GM12865 (cell line): ENCODE measurements at regions not wholly inside any gene's neighbourhood (a gene's known extent, or its start where the extent isn't known, plus 50 kb on each side); places are given as distances from the start of the nearest gene placed in this dataset.

Experiments
- DNase-seq: peaks from one replicate; pipeline ENCODE4 v3.0.0; 2010; ENCODE audit warnings: low read depth
- H3K4me3 ChIP-seq: 2 replicates; pipeline ENCODE4 v1.5.1; 2011; ENCODE audit warnings: mild to moderate bottlenecking, low read depth, low read length, control low read depth
- CTCF ChIP-seq: IDR thresholded peaks from 2 replicates; pipeline ENCODE4 v1.5.1; 2011; ENCODE audit warnings: low read length, control low read depth, low read depth, inconsistent platforms; ENCODE audit not compliant: insufficient read depth; ENCODE audit errors: missing control alignments

GRCh38 chrX:51825436-51825835 lies 68.0 kb upstream of the MAGED1 start:
- no peak for DNase-seq
- TF ChIP-seq CTCF: no peak
- no peak overlapping the region for H3K4me3 ChIP-seq

GRCh38 chrX:51834076-51834475 lies 59.3 kb upstream of the MAGED1 start:
- DNase-seq: no peak
- no peak for TF ChIP-seq CTCF
- H3K4me3 ChIP-seq: no peak overlapping the region

- no peak overlapping the region for H3K4me3 ChIP-seq
- no peak for DNase-seq
- TF ChIP-seq CTCF: no peak
Observed at GRCh38 chrX:51836823-51837222, 56.6 kb upstream of the MAGED1 start.

GRCh38 chrX:51837451-51837850 lies 56.0 kb upstream of the MAGED1 start:
- no peak for TF ChIP-seq CTCF
- no peak overlapping the region for H3K4me3 ChIP-seq
- no peak for DNase-seq

- no peak for DNase-seq
- H3K4me3 ChIP-seq: no peak overlapping the region
- TF ChIP-seq CTCF: no peak
Observed at GRCh38 chrX:51837921-51838320, 55.5 kb upstream of the MAGED1 start.
